MM.1S (cell line): ENCODE measurements at regions not wholly inside any gene's neighbourhood (a gene's known extent, or its start where the extent isn't known, plus 50 kb on each side); places are given as distances from the start of the nearest gene placed in this dataset.

Experiments
- DNase-seq: peaks from one replicate; pipeline ENCODE4 v3.0.0-alpha.2; 2015
- H2AFZ ChIP-seq: fragments of 300-600 bp; sonication (generic); 2 replicates; pipeline ENCODE4 v1.6.0; 2016; ENCODE audit warnings: antibody characterized with exemption, low read length
- H3F3A ChIP-seq: fragments of 300-600 bp; sonication (generic); 2 replicates; pipeline ENCODE4 v1.6.1; 2016; ENCODE audit warnings: mild to moderate bottlenecking, antibody characterized with exemption, low read length, moderate library complexity, mixed read lengths; ENCODE audit not compliant: insufficient read depth
- H3K27ac ChIP-seq: fragments of 300-600 bp; sonication (generic); 2 replicates; pipeline ENCODE4 v1.5.1; 2016; ENCODE audit warnings: mild to moderate bottlenecking, low read length
- H3K27me3 ChIP-seq: fragments of 300-600 bp; sonication (generic); replicated peaks from 2 replicates; pipeline ENCODE4 v1.6.0; 2016; ENCODE audit warnings: low read length; ENCODE audit not compliant: insufficient read depth
- H3K36me3 ChIP-seq: fragments of 300-600 bp; sonication (generic); replicated peaks from 2 replicates; pipeline ENCODE4 v1.6.1; 2016; ENCODE audit warnings: mild to moderate bottlenecking, low read length, mixed read lengths; ENCODE audit not compliant: insufficient read depth
- H3K4me1 ChIP-seq: fragments of 300-600 bp; sonication (generic); 2 replicates; pipeline ENCODE4 v1.6.1; 2016; ENCODE audit warnings: low read length, mixed read lengths
- H3K4me2 ChIP-seq: fragments of 300-600 bp; sonication (generic); 2 replicates; pipeline ENCODE4 v1.6.0; 2016; ENCODE audit warnings: low read depth, low read length
- H3K4me3 ChIP-seq: fragments of 300-600 bp; sonication (generic); 2 replicates; pipeline ENCODE4 v1.5.1; 2016; ENCODE audit warnings: low read length, mixed read lengths
- H3K79me2 ChIP-seq: fragments of 300-600 bp; sonication (generic); 2 replicates; pipeline ENCODE4 v1.6.1; 2016; ENCODE audit warnings: mixed run types, low read length, mixed read lengths
- H3K9ac ChIP-seq: fragments of 300-600 bp; sonication (generic); 2 replicates; pipeline ENCODE4 v1.6.1; 2016; ENCODE audit warnings: low read length, mixed read lengths
- H3K9me2 ChIP-seq: fragments of 300-600 bp; sonication (generic); replicated peaks from 2 replicates; pipeline ENCODE4 v1.6.1; 2016; ENCODE audit warnings: mild to moderate bottlenecking, low read length, mixed read lengths; ENCODE audit not compliant: insufficient read depth
- H3K9me3 ChIP-seq: fragments of 300-600 bp; sonication (generic); replicated peaks from 2 replicates; pipeline ENCODE4 v1.6.1; 2016; ENCODE audit warnings: mild to moderate bottlenecking, low read length, mixed read lengths; ENCODE audit not compliant: insufficient read depth
- H4K20me1 ChIP-seq: fragments of 300-600 bp; sonication (generic); 2 replicates; pipeline ENCODE4 v1.6.1; 2016; ENCODE audit warnings: mild to moderate bottlenecking, low read length, moderate library complexity, mixed read lengths; ENCODE audit not compliant: insufficient read depth
- CTCF ChIP-seq: fragments of 300-600 bp; sonication (generic); IDR thresholded peaks from 2 replicates; pipeline ENCODE4 v1.5.1; 2016; ENCODE audit warnings: antibody characterized with exemption, low read length, mixed read lengths
- EZH2 ChIP-seq: fragments of 300-600 bp; sonication (generic); optimal IDR thresholded peaks from 2 replicates; pipeline ENCODE3; 2017; ENCODE audit warnings: low read depth, mild to moderate bottlenecking, antibody characterized with exemption, low read length, mixed read lengths
- EZH2phosphoT487 ChIP-seq: fragments of 300-600 bp; sonication (generic); IDR thresholded peaks from 2 replicates; pipeline ENCODE4 v1.6.1; 2018; ENCODE audit warnings: antibody characterized with exemption, low read length

- Histone ChIP-seq H3K27me3 (no peaks in the 10 kb centered on the region), H3K4me3 (no peak overlapping the region), H3K79me2 (no peaks in the 10 kb centered on the region), H3K9me2 (no peaks in the 10 kb centered on the region), H3K9ac (no peak overlapping the region), H3K27ac (no peak overlapping the region), H4K20me1 (no peaks in the 10 kb centered on the region), H3K4me2 (no peak overlapping the region), H3K9me3 (no peaks in the 10 kb centered on the region), H3K4me1 (no peaks in the 10 kb centered on the region), H3K36me3 (no peaks in the 10 kb centered on the region), H3F3A (no peaks in the 10 kb centered on the region), H2AFZ (no peak overlapping the region)
- TF ChIP-seq EZH2phosphoT487 (no peak), CTCF (no peak), EZH2 (no peak)
- DNase-seq: no peak
Observed at GRCh38 chr1:55604179-55604578, 389.0 kb upstream of the USP24 start.

- no peak for TF ChIP-seq CTCF
- no peak for TF ChIP-seq EZH2phosphoT487
- no peak for TF ChIP-seq EZH2
- H3K9me3 ChIP-seq: no peaks in the 10 kb centered on the region
- H3K36me3 ChIP-seq: no peaks in the 10 kb centered on the region
- no peaks in the 10 kb centered on the region for H3K27me3 ChIP-seq
- H3K27ac ChIP-seq: no peak overlapping the region
- no peak overlapping the region for H3K4me2 ChIP-seq
- no peak for DNase-seq
- no peak overlapping the region for H2AFZ ChIP-seq
- no peaks in the 10 kb centered on the region for H3K79me2 ChIP-seq
- H3F3A ChIP-seq: no peaks in the 10 kb centered on the region
- no peaks in the 10 kb centered on the region for H4K20me1 ChIP-seq
- no peak overlapping the region for H3K9ac ChIP-seq
- no peak overlapping the region for H3K4me3 ChIP-seq
- no peaks in the 10 kb centered on the region for H3K9me2 ChIP-seq
- H3K4me1 ChIP-seq: no peaks in the 10 kb centered on the region
Observed at GRCh38 chr1:55600242-55600641, 385.1 kb upstream of the USP24 start.

- no peak for DNase-seq
- no peaks in the 10 kb centered on the region for H3K9me2 ChIP-seq
- H3K27me3 ChIP-seq: no peaks in the 10 kb centered on the region
- no peaks in the 10 kb centered on the region for H3F3A ChIP-seq
- H3K4me3 ChIP-seq: no peak overlapping the region
- no peak overlapping the region for H3K4me2 ChIP-seq
- no peak overlapping the region for H3K27ac ChIP-seq
- no peaks in the 10 kb centered on the region for H4K20me1 ChIP-seq
- H3K9ac ChIP-seq: no peak overlapping the region
- H3K4me1 ChIP-seq: no peaks in the 10 kb centered on the region
- H3K9me3 ChIP-seq: no peaks in the 10 kb centered on the region
- no peaks in the 10 kb centered on the region for H3K79me2 ChIP-seq
- TF ChIP-seq CTCF: no peak
- H3K36me3 ChIP-seq: no peaks in the 10 kb centered on the region
- H2AFZ ChIP-seq: no peak overlapping the region
Observed at GRCh38 chr1:55597910-55598309, 382.7 kb upstream of the USP24 start.

- Histone ChIP-seq H3K27me3 (no peaks in the 10 kb centered on the region), H3K9me2 (no peaks in the 10 kb centered on the region), H3K9me3 (no peaks in the 10 kb centered on the region), H3K4me1 (no peaks in the 10 kb centered on the region), H3K4me3 (no peak overlapping the region), H3K79me2 (no peaks in the 10 kb centered on the region), H3K36me3 (no peaks in the 10 kb centered on the region), H3K4me2 (no peak overlapping the region), H3K27ac (no peak overlapping the region), H2AFZ (no peak overlapping the region), H3F3A (no peaks in the 10 kb centered on the region), H4K20me1 (no peaks in the 10 kb centered on the region), H3K9ac (no peak overlapping the region)
- no peak for TF ChIP-seq EZH2phosphoT487
- no peak for TF ChIP-seq EZH2
- no peak for TF ChIP-seq CTCF
- no peak for DNase-seq
Observed at GRCh38 chr1:55594701-55595100, 379.5 kb upstream of the USP24 start.
